Activated naive CD8-positive, alpha-beta T cell treated with anti-CD3 and anti-CD28 coated beads, Interleukin-2, amount 50 U/mL, for 16 hours (primary cell): ENCODE measurements at regions not wholly inside any gene's neighbourhood (a gene's known extent, or its start where the extent isn't known, plus 50 kb on each side); places are given as distances from the start of the nearest gene placed in this dataset.

ENCODE experiments used
- DNase-seq: peaks from one replicate; pipeline ENCODE4 v3.0.0-alpha.2; 2020; ENCODE audit warnings: low read depth, low spot score

- no peak for DNase-seq
Measured at GRCh38 chr10:128998101-128998805, 468.8 kb upstream of the MGMT start.

DNA sequence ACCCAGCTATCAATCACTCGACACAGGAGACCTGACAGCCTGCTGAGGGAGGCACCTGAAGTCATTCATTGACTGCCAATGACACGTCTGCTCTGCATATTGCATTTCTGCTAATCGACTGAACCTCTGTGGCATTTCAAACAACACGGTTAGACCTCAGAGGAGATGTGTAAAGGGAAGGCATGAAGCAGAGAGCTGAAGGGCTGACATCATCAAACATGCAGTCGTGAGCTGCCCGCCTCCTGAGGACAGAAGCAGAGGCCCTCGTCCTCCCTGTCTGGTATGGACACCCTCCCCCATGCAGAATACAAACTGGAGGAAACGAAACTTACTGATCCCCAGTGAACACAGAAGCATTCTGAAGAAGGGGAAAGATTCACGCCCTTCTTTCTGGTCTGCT, 462.6 kb upstream of the MGMT start:
- no peak for DNase-seq

DNA sequence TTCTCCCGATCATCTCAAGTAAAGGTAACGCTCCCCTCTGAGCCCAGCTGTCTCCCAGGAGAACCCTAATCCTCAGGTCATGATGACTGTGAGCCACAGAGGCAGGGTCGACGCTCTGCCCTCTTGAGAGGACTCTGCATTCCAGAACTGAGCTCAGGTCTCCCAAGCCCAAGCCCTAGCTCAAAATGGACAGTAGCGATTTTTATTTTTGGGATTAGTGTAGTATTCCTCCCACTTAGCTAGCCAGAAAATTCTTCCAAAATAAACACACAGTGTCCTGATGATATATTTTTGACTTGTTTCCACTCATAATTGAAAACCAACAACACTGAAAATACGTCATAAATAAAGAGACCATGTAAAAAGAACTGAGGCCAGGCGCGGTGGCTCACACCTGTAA, 462.0 kb upstream of the MGMT start:
- DNase-seq, result no peak

DNA sequence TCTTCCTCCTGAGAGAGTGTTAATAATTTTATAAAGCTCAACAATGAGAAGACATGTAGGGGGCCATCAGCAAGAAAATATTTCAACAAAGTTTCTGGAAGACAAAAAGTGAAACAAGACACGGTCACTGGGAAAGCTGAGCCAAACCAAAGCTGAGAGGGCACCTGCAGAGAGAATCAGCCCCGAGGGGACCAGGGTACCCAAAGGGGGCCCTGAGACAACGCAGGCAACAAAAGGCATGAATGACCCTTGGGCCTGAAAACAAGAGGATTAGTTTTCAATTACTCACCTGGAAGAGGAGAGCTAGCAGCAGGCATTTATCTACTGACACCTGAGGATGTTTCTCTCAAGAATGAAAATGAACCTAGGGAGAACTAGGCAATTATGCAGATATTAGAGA, 461.2 kb upstream of the MGMT start:
- no peak for DNase-seq

DNA sequence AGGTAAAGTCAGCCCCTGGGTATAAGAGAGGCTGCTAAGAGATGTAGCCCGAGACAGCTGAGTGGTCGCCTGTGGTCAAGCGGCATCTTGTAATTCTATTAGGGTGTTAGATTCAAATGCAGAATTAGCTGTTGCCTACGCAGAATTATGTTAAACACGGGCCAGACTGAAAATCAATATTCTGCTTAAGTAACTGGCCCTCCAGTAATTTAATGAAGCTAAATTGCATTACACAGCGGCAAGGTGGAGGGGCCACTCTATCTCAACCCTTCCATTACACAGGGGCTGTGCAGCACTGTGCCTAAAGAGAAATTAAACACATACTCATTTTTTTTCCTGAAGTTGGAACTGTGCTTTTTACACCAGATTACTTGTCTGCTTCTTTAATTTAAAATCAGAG, 448.5 kb upstream of the MGMT start:
- DNase-seq, result no peak

GRCh38 chr10:129020651-129021330, 446.2 kb upstream of the MGMT start:
- no peak for DNase-seq

GRCh38 chr10:129021594-129022304, 445.3 kb upstream of the MGMT start:
- no peak for DNase-seq

GRCh38 chr10:129023082-129023481, 444.0 kb upstream of the MGMT start:
- no peak for DNase-seq

- DNase-seq, result no peak
Measured at GRCh38 chr10:129024046-129024445, 443.0 kb upstream of the MGMT start.

GRCh38 chr10:129025787-129026186, 441.3 kb upstream of the MGMT start:
- no peak for DNase-seq

DNA sequence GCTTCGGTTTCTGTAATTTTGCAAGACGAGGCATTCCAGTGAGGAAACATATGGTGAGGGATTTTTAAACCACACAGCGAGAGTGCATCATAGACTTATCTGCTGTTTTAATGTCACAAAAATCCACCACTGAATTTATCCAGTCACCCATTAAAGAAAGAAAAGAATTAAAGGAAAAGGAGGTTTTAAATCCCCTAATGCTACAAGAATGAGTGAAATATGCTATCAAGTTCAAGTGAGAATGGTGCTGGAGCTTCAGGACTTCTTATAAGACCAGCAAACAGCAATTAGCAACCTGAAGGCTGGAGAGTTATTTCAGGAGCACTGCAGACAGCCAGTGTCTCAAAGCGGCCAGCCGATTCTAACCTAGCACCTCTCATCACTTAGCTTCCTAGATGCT, 439.1 kb upstream of the MGMT start:
- DNase-seq, result no peak

GRCh38 chr10:129028451-129028850, 438.6 kb upstream of the MGMT start:
- DNase-seq, result no peak

DNA sequence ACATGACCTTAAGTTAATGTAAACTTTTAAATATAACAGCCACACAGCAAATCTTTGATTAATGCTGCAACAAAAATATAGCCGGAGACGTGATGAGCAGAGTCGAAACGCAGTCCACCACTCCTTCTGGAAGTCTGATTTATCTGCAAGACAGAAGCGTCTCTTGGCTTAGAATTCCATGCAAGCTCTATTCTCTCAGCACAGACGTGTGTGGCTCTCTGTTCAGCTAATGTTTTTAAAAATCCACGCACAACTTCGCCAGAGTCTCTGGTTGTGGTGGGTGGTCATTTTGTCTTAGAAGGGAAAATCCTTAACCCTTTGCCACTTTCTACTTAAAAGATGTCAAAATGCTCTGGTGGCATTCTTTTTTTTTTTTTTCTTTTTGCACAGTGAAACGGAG, 438.0 kb upstream of the MGMT start:
- DNase-seq, result no peak

DNA sequence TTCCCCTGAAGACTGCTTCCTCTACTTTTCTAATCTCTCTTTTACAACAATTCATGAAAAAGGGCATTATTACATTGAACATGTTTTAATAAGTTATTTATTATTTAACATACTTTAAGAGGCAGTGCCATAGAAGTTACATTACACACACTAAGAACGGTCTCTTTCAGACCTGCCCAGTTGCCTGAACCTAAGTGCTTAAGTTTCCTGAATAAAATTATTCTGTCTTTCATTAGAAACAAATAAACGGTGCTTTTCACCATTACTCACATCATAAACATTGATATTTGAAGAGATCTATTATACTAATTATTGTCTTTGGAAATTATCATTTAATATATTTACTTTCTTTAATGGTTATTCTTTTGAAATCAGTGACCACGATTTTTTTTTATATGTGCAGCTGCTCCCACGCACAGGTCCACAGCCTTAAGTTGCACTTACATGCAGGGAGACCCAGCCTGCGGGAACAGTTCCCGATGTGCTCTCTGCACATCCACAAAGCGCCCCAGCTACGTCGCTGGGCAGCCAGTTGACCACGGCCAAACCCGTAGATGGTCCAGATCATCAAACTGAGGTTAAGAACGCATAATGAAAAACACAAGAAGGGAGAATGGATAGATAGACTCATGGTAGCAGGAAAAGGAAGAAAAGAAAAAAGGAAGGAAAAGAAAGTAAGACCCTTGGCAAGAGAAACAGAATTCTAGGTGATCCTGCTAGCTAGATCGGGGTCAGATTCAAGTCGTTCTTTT, 437.0 kb upstream of the MGMT start:
- no peak for DNase-seq

- no peak for DNase-seq
Measured at GRCh38 chr10:129030603-129030895, 436.5 kb upstream of the MGMT start.

DNA sequence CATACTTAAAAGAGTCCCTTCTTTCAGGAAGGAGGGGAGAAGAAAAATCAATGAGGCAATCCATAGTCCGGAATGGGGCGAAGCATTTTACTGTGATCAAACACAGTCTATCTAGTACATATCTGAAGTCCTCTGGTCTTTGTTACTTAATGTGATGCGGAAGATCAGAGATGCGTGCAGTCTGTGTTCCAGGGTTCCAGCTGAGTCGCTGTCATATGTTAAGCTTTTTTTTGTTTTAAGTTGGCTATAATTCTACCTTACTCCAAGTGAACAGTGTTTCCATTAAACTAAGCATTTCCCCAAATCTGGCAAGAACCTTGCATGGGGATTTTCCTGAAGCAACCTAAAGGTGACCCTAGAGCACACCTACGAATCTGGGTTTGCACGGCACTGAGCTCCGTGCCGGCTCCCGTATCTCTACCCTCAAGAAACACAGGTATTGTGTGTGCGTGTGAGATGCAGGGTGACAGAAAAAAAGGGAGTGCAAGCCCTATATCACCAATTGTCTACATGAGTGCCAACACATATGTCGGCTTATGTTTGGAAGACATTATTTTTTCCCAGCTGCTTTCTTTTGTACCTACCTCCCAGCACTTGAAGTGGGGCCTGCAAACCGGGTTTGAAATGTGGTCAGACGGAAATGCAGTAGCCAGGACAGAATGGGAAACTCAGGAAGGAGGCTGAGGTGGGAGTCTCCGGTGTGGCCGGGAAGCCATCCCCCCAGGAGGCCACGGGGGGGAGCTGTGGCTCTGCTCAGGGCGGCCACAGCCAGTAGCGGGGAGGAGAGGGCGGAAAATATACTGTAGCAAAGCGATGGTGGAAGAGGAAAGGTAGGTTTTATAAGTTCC, 435.8 kb upstream of the MGMT start:
- no peak for DNase-seq

- no peak for DNase-seq
Measured at GRCh38 chr10:129031844-129032150, 435.2 kb upstream of the MGMT start.

DNA sequence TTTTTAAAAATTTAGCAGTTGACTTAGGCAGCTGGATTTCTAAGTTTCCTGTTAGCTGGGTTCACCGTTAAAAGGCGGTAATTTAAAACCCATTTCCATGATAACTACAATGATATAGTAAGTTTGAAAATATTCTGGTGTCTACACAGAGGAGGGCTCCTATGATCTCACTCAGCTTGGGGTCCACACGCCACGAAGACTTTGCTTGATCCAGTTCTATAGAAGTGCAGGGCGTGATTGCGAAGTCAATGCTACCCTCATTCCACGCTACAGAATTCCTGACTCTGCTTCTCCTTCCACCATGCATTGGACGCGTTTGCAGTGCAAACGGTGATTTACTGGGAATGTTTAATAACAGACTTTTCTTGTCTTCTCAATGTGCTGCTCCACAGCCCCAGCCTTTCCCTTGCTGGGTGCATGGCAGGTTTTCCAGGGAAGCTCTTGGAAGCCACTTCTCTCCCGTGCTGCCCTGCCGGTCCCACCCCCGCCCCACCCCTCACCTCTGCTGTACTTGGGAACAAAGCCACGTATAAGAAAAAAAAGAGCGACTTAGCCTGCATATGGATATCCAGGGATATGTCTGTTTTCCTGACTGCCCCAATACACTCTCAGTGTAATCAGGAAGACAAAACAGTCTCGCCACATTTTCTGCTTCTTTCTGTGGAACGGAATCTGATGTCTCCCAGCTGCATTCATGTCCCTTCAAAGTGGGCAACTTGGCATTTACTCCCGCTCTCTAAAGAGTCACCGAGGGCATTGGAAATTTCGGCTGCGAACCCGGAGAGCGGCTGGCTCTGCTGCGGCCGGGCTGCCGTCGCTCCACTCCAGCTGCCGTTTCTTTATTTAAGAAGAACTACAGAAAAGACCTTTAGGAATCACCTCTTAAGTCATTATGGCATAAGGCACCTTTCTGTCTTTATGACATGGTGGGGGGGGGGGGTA, 434.4 kb upstream of the MGMT start:
- no peak for DNase-seq

GRCh38 chr10:129033340-129033739, 433.7 kb upstream of the MGMT start:
- DNase-seq, result no peak

DNA sequence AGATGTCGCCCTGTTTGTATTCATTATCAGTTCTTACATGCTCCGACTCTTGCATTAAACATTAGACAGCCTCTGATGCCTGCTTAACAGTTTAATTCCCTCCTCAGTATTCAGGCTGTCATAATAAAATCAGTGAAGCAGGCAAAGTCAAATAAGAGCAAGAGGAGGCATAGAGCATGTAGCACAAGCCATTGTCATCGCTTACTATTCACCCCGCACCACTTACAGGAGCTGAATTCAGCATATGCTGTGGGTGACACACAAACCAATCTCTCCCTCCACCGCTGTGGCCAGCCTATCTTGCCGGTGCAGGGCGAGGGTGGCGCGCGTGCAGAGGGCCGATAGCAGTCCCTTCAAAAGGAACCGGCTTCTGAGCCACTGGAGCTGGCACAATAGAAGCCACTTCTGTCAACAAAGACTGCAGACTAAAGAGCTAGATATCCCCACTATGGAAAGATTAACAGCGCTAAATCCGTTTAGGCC, 433.2 kb upstream of the MGMT start:
- no peak for DNase-seq
